ENCODE measurements at regions not wholly inside any gene's neighbourhood (a gene's known extent, or its start where the extent isn't known, plus 50 kb on each side); places are given as distances from the start of the nearest gene placed in this dataset.

- TF ChIP-seq, protein P1, sequence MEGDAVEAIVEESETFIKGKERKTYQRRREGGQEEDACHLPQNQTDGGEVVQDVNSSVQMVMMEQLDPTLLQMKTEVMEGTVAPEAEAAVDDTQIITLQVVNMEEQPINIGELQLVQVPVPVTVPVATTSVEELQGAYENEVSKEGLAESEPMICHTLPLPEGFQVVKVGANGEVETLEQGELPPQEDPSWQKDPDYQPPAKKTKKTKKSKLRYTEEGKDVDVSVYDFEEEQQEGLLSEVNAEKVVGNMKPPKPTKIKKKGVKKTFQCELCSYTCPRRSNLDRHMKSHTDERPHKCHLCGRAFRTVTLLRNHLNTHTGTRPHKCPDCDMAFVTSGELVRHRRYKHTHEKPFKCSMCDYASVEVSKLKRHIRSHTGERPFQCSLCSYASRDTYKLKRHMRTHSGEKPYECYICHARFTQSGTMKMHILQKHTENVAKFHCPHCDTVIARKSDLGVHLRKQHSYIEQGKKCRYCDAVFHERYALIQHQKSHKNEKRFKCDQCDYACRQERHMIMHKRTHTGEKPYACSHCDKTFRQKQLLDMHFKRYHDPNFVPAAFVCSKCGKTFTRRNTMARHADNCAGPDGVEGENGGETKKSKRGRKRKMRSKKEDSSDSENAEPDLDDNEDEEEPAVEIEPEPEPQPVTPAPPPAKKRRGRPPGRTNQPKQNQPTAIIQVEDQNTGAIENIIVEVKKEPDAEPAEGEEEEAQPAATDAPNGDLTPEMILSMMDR (IDR thresholded peaks at IDR 0.05) = no peak
- no peak for TF ChIP-seq POLR2AphosphoS5 (IDR thresholded peaks at IDR 0.05)
Measured at GRCh38 chr3:102140116-102140515, 290.8 kb downstream of the NFKBIZ start.
